Gastrocnemius medialis (tissue), 4 donors: ENCODE measurements at regions not wholly inside any gene's neighbourhood (a gene's known extent, or its start where the extent isn't known, plus 50 kb on each side); places are given as distances from the start of the nearest gene placed in this dataset.

Source experiments
- ATAC-seq, 2 donors: fragments of 150-250 bp; one replicate each; pipeline ENCODE4 v1.9.1; 2016
- DNase-seq, 2 donors: peaks; one replicate each; pipeline ENCODE4 v3.0.0-alpha.2; 2019
- H3K27ac ChIP-seq, 4 donors: fragments of 200-600 bp; sonication (generic); 1 replicate in 1 of 4; 2 replicates in 3 of 4; pipeline ENCODE4 v1.5.1; 2016 to 2018; ENCODE audit warnings: mild to moderate bottlenecking in 2 of 4, moderate library complexity in 1 of 4
- H3K27me3 ChIP-seq, 3 donors: fragments of 200-600 bp; sonication (generic) in 2 of 3; 1 replicate in 1 of 3; 2 replicates in 2 of 3; pipeline versions ENCODE4 v1.5.1 to v1.6.0; 2016 to 2019; ENCODE audit warnings: mild to moderate bottlenecking in 1 of 3, moderate library complexity in 1 of 3
- H3K36me3 ChIP-seq, 2 donors: fragments of 200-600 bp; sonication (generic) in 1 of 2; one replicate each; pipeline ENCODE4 v1.5.1; 2017 to 2018
- H3K4me1 ChIP-seq, 2 donors: fragments of 200-600 bp; sonication (generic) in 1 of 2; one replicate each; pipeline ENCODE4 v1.5.1; 2016 to 2017; ENCODE audit warnings: mild to moderate bottlenecking in 2 of 2
- H3K4me3 ChIP-seq, 4 donors: fragments of 200-600 bp; sonication (generic) in 3 of 4; 1 replicate in 1 of 4; 2 replicates in 3 of 4; pipeline ENCODE4 v1.5.1; 2016 to 2019; ENCODE audit warnings: mild to moderate bottlenecking in 2 of 4
- H3K9me3 ChIP-seq, 3 donors: fragments of 200-600 bp; sonication (generic) in 2 of 3; 1 replicate in 1 of 3; 2 replicates in 2 of 3; pipeline ENCODE4 v1.5.1; 2016 to 2019
- POLR2A ChIP-seq, 2 donors: fragments of 450-650 bp; IDR thresholded peaks; one replicate each; pipeline ENCODE4 v1.6.1; 2017; ENCODE audit warnings: antibody characterized with exemption in 2 of 2, mild to moderate bottlenecking in 2 of 2, moderate library complexity in 2 of 2
- in situ Hi-C, 4 donors: fragments of 200-750 bp; cut with MboI; loops; one replicate each; pipeline versions ENCODE4 v1.15.0 to v1.8.0; 2017; ENCODE audit warnings: low sequenced_read_pairs in 4 of 4
- intact Hi-C: fragments of 100-400 bp; cut with DNase I; formaldehyde crosslinking; loops from one replicate; pipeline ENCODE4 v1.15.1; 2023; ENCODE audit warnings: low total_unique reads
- TF ChIP-seq, protein P1 (sequence below), 5 experiments: fragments of 450-650 bp in 3 of 5; fragments of 200-600 bp in 2 of 5; sonication (generic) in 2 of 5; IDR thresholded peaks in 4 of 5; conservative IDR thresholded peaks in 1 of 5; 1 replicate in 4 of 5; 2 replicates in 1 of 5; pipeline ENCODE4 v1.5.1; 2016 to 2019; ENCODE audit warnings: antibody characterized with exemption in 5 of 5, mild to moderate bottlenecking in 3 of 5, moderate library complexity in 3 of 5

DNA sequence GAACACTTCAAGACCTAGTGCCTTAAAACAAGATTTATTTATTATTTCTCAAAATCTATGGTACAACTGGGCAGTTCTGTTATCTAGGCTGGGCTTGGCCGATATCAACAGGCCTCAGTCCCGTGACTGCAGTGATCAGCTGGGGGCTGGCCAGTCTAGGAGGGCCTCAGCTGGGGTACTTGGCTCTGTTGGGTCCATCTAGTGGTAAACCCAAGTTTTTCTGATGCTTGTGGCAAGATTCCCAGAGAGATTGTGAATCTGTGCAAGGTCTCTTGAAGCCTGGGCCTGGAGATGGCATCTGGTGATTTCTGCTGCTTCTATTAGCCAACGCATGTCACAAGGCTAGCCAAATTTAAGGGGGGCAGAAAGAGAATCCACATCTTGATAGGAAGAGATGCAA, 482.4 kb upstream of the SGO1 start:
- Histone ChIP-seq H3K36me3 (no peaks in the 10 kb centered on the region), H3K4me3 (no peak overlapping the region), H3K27ac (no peak overlapping the region), H3K27me3 (no peaks in the 10 kb centered on the region), H3K4me1 (peaks cover 24 to 26% of the 10 kb centered on the region in 2 donors), H3K9me3 (no peaks in the 10 kb centered on the region)
- in situ Hi-C loops (no loop called here), intact Hi-C loops (no loop called here)
- no peak for TF ChIP-seq POLR2A (IDR thresholded peaks at IDR 0.05)
- TF ChIP-seq, protein P1, sequence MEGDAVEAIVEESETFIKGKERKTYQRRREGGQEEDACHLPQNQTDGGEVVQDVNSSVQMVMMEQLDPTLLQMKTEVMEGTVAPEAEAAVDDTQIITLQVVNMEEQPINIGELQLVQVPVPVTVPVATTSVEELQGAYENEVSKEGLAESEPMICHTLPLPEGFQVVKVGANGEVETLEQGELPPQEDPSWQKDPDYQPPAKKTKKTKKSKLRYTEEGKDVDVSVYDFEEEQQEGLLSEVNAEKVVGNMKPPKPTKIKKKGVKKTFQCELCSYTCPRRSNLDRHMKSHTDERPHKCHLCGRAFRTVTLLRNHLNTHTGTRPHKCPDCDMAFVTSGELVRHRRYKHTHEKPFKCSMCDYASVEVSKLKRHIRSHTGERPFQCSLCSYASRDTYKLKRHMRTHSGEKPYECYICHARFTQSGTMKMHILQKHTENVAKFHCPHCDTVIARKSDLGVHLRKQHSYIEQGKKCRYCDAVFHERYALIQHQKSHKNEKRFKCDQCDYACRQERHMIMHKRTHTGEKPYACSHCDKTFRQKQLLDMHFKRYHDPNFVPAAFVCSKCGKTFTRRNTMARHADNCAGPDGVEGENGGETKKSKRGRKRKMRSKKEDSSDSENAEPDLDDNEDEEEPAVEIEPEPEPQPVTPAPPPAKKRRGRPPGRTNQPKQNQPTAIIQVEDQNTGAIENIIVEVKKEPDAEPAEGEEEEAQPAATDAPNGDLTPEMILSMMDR (IDR thresholded peaks at IDR 0.05 in 4 of 5, conservative IDR thresholded peaks at IDR 0.05 in 1 of 5), result no peak
- DNase-seq, result no peak
- ATAC-seq, result no peak

DNA sequence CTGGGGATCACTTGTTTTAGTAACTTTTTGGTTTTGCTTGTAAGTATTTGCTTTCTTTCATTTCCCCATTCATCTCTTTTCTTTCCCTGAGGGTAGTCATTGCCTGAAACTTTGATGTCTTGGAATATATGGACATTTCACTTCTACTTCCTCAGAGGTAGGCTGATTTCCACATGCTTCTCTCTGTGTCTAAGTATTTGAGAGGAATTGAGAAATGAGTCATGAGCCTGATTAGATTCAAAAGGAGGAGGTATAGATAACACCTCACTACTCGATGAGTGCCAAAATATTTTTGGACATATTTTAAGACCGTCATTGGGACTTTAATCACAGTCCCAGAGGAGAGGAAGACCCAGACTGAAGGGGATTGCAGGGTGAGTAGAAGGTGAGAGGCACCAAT, 480.1 kb upstream of the SGO1 start:
- TF ChIP-seq, protein P1 (IDR thresholded peaks at IDR 0.05 in 4 of 5, conservative IDR thresholded peaks at IDR 0.05 in 1 of 5), result no peak
- no peak for TF ChIP-seq POLR2A (IDR thresholded peaks at IDR 0.05)
- H3K27me3 ChIP-seq, result no peaks in the 10 kb centered on the region
- in situ Hi-C loops (no loop called here), intact Hi-C loops (no loop called here)
- H3K36me3 ChIP-seq, result no peaks in the 10 kb centered on the region
- H3K27ac ChIP-seq, result no peak overlapping the region
- DNase-seq (no peak), ATAC-seq (no peak)
- no peaks in the 10 kb centered on the region for H3K9me3 ChIP-seq
- H3K4me1 ChIP-seq, result peaks cover 24 to 26% of the 10 kb centered on the region in 2 donors
- no peak overlapping the region for H3K4me3 ChIP-seq

DNA sequence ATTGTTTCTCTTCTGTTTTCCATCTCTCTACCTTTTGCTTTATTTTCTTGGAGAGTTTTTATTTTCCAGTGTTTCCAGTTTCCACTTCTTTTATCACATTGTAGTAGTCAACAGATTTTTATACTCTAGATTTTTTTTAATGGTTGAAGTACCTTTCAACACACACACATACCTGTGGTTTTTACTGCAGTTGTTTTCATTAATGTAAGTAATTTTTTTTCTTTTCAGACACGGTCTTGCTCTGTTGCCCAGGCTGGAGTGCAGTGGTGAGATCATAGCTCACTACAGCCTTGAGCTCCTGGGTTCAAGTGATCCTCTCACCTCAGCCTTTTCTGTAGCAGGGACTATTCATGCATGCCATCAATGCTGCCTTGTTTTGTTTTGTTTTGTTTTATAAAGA, 472.5 kb upstream of the SGO1 start:
- intact Hi-C loops (no loop called here), in situ Hi-C loops (no loop called here)
- H3K4me1 ChIP-seq, result no peaks in the 10 kb centered on the region
- no peak for ATAC-seq
- H3K27ac ChIP-seq, result no peak overlapping the region
- H3K36me3 ChIP-seq, result no peaks in the 10 kb centered on the region
- DNase-seq, result no peak
- TF ChIP-seq, protein P1 (IDR thresholded peaks at IDR 0.05 in 4 of 5, conservative IDR thresholded peaks at IDR 0.05 in 1 of 5), result no peak
- no peak for TF ChIP-seq POLR2A (IDR thresholded peaks at IDR 0.05)
- H3K27me3 ChIP-seq, result no peaks in the 10 kb centered on the region
- no peaks in the 10 kb centered on the region for H3K9me3 ChIP-seq
- no peak overlapping the region for H3K4me3 ChIP-seq

DNA sequence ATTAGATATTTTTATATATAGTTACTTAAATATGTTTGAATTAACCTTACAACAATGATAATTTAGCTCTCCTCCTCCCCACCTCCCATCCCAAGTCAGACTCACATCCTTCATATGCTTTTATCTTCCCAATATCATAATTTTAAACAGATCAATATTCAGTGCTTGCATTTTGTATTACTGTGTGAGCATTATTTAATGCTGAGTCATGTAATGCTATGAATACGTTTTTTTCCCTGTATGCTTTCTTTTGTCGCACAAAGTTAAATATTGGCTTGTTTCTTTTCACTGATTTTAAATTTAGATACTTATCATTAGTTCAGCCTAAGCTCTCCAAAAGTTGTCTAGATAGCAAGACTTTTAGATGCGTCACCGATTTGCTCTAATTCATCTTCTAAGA, 471.6 kb upstream of the SGO1 start:
- H3K27ac ChIP-seq, result no peak overlapping the region
- no peaks in the 10 kb centered on the region for H3K4me1 ChIP-seq
- ATAC-seq (no peak), DNase-seq (no peak)
- intact Hi-C loops (no loop called here), in situ Hi-C loops (no loop called here)
- no peak for TF ChIP-seq POLR2A (IDR thresholded peaks at IDR 0.05)
- TF ChIP-seq, protein P1 (IDR thresholded peaks at IDR 0.05 in 4 of 5, conservative IDR thresholded peaks at IDR 0.05 in 1 of 5), result no peak
- H3K9me3 ChIP-seq, result no peaks in the 10 kb centered on the region
- H3K36me3 ChIP-seq, result no peaks in the 10 kb centered on the region
- H3K4me3 ChIP-seq, result no peak overlapping the region
- H3K27me3 ChIP-seq, result no peaks in the 10 kb centered on the region

DNA sequence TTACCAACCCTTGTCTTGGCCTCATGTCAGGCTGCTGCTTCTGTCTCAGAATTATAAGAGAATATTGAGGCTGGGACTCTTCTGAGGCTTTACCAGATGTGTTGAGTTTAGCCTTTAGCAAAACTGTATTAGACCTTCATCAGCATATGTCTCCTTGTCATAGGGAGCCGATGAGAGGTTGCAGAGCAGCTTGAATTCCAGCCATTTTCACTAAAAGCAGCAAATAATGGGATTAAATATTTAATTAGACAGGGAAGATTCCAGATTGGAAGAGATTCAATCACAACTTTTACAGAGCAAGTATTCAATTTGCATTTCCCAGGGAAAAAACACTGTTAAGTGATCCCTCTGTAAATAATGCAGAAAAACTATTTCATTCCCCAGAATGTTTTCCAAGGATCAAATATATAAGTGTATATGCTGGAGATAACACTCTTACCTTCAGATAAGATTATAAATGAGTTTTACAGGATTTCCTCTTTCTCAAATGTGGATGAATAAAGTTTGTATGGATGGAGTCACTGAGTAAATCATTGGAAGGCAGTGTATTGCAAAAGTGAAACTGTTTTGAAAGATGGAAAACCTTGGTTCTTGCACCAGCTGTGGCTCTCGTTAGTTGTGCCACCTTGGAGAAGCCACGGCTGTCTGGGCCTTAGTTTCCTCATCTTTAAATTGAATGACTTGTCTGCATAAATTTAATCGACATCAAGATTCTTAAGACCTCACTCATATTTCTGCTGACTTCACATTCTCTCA, 466.4 kb upstream of the SGO1 start:
- in situ Hi-C loops (no loop called here), intact Hi-C loops (no loop called here)
- Histone ChIP-seq H3K9me3 (no peaks in the 10 kb centered on the region), H3K36me3 (no peaks in the 10 kb centered on the region), H3K27me3 (no peaks in the 10 kb centered on the region), H3K4me3 (no peak overlapping the region), H3K4me1 (peaks cover 6 to 10% of the 10 kb centered on the region in 2 donors), H3K27ac (no peak overlapping the region)
- TF ChIP-seq, protein P1 (IDR thresholded peaks at IDR 0.05 in 4 of 5, conservative IDR thresholded peaks at IDR 0.05 in 1 of 5), result no peak
- TF ChIP-seq POLR2A (IDR thresholded peaks at IDR 0.05), result no peak
- DNase-seq (no peak), ATAC-seq (no peak)
